Tongue (tissue), 1 donor: ENCODE measurements at regions not wholly inside any gene's neighbourhood (a gene's known extent, or its start where the extent isn't known, plus 50 kb on each side); places are given as distances from the start of the nearest gene placed in this dataset.

Experiments used
- DNase-seq: peaks from one replicate; pipeline ENCODE4 v3.0.0-alpha.2; 2015

DNA sequence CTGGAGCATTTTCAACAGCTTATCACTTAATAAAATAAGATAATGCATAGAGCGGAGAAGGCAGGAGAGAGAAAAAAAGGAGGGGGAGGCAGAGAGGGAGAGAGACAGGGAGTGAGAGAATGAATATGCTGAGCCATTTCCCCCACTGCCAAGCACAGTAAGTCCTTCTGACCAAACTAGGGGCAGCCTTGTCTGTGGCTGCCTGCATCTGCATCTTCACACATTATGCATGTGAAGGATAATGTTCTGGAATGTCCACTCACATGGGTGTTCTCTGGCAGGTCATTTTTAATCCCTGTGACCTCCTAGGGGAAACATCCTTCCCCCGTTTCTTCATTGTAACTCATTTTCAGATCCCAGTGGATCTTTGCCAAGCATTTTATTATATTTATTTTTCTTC is 269.3 kb downstream of the FOXA2 start:
- DNase-seq = no peak

DNA sequence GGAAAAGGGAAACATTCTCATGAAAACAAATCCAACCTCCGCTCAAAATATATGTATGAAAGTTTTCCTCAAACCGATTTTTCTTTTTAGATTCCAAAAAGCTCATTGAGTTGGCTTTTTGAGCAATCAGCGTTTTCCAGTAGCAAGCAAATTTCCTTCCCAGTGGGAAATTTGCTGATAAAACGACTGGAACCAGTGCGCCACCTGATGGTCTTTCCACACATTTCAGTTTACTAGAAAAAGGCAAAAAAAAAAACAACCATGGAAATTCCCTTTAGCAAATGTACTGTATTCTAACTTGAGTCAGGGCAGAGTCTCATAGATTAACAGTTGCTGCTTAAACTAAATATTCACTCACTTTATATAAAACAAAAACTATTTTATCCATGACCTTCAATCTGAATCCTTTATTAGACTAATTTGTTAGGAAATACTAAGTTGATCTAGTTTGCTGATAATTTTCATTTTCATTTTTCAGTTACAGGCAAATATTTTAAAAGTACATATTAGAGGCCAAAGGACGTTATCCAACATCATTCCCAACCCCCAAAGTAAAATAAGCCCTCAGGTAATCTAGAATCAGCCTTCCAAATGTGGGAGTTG is 271.5 kb downstream of the FOXA2 start:
- peak; percentile 81 for DNase-seq

DNA sequence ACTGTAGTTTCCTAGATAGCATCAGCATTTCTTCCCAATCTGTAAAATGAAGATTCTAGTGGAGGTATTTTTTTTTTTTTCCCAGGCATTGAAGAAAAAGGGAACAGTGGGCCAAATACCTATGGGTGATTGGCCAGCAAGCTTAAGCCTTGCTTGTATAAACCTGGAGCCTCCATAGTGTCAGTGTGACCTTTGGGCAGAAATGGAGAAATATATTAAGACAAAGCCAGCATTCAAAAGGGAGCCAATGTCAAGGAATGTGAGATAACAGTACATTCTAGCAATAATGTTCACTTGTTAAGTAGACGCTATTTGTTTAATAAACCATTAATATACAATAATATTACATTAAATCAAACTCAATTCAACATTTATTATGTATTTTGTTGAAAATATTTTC is 275.4 kb downstream of the FOXA2 start:
- DNase-seq = no peak

DNA sequence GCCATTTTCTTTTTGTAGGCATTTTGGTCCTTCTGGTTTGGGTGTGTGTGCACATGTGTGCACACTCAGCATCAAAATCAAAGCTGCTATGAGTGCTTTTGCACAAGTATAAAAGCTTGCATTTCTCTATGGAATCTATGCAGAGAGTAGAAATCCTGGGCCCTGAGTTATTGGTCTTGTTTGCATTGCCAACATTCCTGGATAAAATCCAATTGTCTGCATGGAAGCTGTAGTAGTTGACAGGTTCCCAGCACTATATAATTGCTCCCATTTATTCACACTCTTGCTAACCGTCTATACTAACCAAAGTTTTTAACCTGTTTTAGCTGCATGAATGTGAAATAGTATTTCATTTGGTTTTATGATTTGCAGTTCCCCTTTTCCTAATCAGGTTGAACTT is 277.0 kb downstream of the FOXA2 start:
- no peak for DNase-seq

DNA sequence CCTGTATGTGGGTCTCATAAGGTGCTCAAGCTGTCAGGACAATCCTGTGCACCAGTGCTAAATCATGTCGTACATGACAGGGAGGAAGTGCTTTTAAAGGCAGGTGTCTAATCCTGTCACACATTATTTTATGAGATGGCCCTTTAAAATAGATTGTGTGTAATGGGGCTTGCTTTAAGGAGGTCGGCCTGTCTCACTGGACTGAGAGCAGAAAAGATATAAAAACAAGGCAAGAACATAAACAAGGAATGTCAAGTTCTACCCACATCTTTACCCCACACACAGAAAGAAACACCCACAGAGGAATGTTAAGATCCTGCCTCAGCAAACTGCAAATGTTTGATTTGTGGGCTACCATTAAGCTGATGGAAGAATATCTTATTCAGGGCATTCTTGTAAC is 279.0 kb downstream of the FOXA2 start:
- DNase-seq = no peak

DNA sequence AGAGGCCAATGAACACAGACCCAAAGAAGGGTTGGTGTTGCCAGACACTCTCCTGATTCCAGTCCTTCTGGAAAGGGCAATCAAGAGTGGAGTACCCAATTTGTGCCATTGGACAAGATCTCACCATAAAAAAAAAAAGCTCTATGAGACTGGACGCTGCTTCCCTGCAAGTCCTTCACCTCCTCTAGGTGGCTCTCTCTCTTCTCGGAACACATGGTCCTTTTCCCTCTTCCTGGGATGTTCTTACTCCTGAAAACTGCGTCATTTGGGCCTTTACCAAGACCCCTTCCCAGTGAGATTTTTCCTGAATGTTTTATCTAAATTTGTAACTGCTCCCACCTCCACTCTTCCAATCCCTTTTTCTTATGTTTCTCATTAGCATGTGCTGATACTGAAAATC is 280.8 kb downstream of the FOXA2 start:
- DNase-seq = no peak

DNA sequence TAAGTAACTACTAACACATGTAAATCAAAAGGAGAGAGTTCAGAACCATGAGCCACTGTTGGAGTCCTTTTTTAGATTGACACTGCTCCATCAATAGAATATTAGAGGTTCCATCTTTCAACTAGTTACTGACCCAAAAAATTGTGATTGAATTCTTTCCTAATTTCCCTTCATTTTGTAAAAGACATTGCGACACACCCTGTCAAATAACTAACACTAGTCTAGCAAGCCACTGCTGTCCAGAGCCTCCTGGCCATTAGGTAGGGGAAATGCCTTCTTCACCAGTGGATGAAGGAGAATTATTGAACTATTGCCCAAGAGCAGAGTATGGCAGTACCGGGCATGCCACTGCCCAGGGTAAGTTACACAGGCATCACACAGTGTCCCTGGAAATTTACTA is 282.3 kb downstream of the FOXA2 start:
- DNase-seq = no peak

DNA sequence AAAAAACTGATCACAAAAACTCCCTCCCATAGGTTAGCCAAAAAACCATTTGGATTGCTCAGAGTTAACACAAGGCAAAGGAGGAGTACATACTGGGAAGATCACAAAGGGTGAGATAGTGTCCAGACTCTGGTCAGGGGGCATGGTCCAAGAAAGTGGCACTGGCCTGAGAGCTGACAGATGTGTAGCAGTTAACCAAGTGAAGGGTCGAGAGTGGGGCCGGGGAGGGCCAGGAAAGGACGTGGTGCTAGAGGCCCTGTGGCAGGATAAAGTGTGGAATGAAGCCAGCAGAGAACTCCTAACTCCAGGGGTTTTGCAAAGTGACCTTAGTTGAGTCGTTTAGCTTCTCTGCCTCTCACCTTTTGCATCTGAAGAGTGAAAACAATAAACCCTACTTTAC is 290.5 kb downstream of the FOXA2 start:
- DNase-seq = no peak

DNA sequence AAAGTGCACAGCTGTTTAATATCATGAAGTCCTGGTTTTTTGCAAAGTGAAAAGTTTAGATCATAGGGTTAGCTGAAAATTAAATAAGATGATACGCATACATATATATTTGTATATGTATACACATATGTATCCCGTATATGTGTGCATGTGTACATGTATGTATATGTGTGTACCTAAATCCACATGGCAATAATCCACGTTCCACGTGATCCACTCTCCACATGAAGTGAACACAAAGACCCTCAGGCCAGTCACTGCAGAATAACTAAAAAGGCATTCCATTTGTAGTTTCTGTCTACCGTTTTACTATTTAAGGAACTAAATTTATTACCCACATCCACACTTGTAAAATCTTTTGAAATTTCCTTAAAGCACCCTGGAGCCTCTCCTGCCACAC is 294.9 kb downstream of the FOXA2 start:
- DNase-seq = no peak

DNA sequence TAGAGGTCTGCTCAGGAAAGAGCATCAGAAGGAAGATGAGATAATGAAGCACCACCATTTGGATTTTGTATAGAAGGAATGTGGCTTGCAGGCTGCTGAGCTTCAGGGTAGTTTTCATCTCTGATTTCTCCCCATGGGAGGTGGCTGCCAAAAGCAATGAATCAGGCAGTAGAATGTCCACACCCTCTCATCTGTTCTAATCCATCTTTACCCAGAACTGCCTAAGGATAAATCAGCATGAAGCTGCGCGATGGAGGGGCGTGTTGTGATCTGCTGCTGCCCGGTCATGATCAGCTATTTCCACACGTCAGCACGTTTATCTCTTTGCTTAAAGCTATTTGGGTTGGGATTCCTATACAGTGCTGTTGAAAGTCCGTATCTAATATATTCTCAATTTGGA is 295.4 kb downstream of the FOXA2 start:
- DNase-seq = peak; percentile 85

DNA sequence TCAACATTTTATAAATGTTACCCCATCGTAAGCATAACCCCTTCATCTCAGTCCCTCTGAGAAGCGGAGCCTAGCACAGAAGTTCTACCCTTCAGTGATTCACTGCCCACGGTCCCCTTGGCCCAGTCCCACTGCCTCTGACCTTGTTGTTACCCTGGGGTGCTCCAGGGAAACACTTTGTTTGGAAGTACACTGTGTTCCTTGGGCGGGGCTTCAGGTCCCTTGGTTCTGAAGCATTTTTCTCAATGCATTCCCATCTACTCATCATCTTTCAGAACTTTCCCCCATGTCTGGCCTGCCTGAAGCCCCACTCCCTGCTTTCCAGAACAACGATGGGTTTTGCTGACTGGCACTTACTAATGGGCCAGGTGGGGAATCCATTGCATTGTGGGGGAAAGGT is 296.2 kb downstream of the FOXA2 start:
- DNase-seq = no peak

DNA sequence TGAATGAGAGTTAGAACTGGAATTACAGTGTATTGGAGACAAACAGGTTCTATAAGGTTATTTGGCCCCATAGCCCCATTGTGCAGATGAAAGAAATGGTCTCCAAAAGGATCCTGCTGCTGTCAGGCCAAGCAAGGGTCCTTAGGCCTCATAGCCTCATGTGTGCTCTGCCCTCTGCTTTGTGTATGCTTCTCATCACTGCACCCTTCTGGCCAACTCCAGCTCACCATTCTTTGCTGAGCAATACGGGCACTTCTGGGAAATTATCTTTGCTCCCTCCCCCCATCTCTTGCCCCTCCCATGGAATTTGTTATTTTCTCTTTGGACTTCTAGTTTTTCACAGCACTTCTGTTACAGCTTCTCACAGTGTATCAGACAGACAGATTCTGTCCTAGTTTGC is 298.8 kb downstream of the FOXA2 start:
- no peak for DNase-seq

DNA sequence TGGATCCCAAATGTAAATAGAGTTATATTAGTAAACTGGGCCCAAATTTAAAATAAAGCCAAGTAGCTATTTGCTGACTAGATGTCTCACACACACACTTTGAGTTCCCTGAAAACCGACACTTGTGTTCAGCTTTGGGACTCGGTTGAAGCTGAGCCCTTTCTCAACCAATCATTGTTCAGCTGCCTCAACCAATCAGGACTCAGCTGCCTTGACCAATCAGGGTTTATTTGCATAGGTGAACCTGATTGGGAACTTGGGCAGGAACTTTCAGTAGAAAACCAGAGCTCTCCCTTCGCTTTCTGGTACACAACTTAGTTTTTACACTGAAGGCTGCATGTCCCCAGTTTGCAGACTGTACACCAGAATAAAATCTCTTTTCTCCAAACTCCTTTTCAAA is 301.7 kb downstream of the FOXA2 start:
- no peak for DNase-seq

DNA sequence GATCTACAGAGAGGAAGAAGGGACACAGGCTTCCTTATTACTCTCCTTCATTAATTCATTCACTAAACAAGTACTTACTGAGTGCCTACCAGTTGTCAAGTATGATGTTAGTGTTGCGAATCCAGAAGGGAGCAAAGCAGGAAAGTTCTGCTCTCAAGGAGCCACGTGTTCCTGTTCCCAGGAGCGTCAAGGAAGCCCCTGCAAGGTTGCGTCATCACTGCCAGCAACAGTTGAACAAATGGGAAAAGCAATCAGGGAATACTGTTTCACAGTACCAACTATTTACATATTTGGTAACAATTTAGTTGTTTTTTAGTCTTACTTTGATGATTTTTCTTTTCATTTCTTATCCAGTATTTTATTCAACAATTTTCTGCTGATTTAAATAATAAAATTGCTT is 310.0 kb downstream of the FOXA2 start:
- DNase-seq = no peak

DNA sequence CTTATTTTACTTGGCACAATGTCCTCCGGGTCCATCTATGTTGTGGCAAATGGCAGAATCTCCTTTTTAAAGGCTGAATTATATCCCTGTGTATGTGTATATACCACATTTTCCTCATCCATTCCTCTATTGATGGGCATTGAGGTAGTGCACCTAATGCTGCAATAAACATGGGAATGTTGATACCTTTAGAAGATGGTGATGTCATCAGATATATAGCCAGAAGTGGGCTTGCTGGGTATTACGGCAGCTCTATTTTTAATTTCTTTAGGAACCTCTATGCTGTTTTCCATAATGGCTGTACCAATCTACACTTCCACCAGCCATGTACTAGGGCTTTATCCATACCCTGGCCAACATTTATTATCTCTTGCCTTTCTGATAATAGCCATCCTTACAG is 315.7 kb downstream of the FOXA2 start:
- no peak for DNase-seq

DNA sequence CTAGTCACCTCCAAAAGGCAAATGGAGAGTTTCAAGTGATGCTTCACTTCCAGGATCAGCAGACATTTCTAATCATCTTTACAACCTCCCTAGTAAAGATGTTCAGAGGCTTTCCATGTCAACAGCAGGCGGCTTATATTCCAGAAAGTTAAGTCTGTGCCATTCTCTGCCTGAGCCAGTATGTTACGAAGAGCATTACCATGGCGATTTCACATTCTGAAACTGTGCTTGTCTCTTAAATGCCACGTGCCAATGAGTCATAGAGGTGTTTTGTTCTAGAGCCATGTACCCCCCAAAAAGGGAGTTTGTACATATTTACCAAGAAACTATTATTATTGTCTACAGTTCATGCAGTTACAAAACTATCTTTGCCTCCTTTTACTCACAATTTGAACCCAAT is 319.5 kb downstream of the FOXA2 start:
- DNase-seq = no peak

DNA sequence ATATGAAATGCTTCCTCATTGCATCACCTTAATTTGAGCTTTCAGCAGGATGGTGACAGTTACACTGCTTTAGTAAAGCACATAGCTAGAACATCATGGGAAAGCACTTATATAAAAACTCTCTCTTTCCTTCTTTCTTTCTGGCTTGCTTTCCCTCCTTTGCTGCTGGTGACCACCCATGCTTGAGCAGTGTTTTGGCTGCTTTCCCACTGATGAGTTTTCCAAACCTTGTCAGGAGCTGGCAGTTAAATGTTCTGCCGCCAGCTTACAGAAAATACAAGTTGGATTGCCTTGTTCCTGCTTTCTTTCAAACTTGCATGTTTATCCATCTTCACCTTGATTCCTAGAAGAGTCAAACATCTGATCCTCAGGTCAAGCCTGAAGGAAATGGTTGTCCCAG is 323.9 kb downstream of the FOXA2 start:
- DNase-seq = peak; percentile 52

DNA sequence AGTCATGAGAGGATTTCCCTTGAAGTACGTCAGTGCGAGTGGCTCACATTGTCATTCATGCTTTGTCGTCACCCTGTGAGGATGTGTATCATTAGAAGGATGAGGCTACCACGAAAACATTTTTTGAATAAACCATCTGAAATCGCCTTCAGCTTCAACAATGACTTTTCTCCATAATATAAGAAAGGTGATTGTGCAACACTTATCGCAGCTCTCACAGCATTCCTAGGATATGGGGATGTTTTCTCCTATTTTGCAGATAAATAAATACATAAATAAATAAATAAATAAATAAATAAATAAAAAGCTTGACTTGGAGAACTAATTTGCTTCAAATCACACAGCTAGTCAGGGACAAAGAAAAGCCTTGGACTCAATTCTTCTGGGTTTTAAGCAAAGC is 326.5 kb downstream of the FOXA2 start:
- DNase-seq = no peak

DNA sequence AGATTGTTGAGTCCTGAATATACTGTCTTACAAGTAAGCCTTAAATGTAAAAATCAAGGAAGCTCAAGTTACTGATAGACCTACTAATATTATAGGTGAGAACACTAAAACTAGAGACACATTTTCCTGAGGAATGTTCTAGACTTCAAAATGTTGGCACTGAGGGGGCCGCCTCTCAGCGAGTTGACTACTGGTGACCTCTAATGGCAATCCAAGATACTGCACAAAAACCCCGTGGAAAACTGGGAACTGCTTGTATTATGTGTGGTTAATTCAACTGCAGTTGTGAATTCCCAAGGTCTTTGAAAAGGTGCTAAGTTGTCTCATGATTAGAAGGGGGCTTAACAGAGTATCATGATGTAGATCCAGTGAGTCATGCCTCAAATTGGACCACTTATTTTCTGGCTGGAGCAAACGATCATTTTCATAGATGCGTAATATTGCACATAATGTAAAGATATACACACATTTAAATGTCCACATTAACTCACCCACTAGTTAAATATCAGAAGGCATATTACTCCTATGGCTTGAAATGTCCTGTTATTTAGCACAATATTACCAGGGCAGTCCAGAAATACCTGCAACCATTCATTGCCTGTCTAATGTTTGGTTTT is 336.2 kb downstream of the FOXA2 start:
- DNase-seq = peak; percentile 56

DNA sequence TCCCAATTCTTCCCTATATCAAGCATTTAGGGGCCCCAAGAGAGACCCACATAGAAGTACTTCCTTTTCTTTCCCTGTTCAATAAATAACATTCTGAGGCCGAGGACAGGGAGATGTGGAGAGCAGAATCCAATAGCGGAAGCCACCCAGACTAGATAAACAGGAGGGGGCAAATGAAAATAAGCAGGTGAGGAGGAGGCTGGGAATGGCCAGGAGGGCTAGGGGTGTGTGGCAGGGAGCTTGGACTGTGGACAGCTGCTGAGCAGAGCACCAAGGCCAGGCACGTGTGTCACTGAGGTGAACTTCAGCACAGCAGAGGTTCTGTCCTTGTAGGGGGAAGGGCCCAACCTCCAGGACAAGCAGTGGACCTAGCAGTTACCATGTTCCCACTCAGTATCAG is 339.2 kb downstream of the FOXA2 start:
- DNase-seq = no peak

DNA sequence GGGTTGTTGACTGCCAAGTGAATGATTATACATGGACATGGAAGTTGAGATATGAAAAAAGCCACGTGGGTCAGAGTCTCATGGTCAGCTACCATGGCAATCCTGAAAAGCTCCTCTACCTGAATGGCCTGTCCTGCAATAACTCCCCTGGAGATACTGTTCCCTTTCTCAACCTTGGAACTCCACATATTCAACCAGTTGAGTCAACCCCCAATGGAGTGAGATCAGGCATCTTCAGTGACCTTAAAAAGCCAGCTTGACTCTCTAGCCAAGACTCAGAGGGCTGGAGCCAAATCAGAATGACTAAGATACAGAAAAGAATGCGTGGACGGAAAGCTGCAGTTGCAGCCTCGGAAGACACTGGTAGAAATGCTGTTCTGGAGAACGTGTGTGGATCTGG is 341.3 kb downstream of the FOXA2 start:
- DNase-seq = peak; percentile 23

DNA sequence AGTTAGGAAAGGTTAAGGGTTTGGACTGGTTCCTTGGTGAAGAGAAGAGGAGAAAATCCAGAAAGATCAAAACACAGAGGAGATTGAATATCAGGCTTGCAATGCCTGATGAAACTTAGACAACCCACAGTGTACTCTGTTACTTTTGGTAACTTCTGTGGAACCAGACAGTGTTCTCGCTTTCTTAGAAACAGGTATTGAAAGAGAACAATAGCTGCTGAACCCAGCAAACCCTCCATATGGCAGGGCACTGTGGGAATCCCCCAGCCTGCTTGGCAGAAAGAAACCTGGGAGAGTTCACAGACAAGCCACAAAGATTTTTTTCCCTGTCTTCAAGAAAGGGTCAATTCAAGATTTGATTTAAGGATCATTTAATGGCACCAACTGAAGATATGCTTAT is 342.8 kb downstream of the FOXA2 start:
- DNase-seq = no peak

DNA sequence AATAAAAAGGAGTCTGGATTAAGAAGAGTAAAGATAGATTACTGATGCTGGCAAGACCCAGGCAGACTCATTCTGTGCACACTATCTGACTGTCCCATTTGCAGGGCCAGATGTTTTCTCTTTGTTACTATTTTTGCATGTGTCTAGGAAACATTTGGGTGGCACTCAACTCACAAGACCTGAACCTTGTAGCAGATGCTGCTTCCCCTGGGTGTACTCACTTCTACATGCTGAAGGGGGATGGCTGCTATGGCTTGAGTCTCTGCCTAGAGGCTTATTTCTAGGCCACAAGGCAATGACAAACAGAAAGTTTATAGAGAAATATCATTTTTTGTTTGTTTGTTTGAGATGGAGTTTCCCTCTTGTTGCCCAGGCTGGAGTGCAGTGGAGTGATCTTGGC is 351.4 kb downstream of the FOXA2 start:
- DNase-seq = peak; percentile 34

DNA sequence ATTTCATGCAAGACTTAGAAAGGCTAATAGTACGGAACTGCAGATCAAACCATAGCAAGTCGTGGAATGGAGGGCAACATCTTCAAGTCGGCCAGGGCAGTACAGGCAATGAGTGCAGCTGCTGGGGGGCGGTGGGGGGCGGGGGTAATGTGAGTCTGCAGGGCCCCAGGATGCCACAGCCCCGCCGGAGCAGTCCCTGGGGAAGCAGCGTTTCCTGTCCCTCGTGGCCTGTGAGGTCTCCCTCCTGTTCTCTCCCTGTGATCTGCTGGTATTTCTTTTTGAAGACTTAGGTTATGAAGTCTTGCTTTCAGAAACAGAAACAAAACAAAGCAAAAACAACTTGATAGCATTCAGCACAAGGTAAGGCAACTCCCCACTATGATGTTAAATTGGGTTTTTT is 351.9 kb downstream of the FOXA2 start:
- no peak for DNase-seq
